ENCODE measurements at regions not wholly inside any gene's neighbourhood (a gene's known extent, or its start where the extent isn't known, plus 50 kb on each side); places are given as distances from the start of the nearest gene placed in this dataset.

DNA sequence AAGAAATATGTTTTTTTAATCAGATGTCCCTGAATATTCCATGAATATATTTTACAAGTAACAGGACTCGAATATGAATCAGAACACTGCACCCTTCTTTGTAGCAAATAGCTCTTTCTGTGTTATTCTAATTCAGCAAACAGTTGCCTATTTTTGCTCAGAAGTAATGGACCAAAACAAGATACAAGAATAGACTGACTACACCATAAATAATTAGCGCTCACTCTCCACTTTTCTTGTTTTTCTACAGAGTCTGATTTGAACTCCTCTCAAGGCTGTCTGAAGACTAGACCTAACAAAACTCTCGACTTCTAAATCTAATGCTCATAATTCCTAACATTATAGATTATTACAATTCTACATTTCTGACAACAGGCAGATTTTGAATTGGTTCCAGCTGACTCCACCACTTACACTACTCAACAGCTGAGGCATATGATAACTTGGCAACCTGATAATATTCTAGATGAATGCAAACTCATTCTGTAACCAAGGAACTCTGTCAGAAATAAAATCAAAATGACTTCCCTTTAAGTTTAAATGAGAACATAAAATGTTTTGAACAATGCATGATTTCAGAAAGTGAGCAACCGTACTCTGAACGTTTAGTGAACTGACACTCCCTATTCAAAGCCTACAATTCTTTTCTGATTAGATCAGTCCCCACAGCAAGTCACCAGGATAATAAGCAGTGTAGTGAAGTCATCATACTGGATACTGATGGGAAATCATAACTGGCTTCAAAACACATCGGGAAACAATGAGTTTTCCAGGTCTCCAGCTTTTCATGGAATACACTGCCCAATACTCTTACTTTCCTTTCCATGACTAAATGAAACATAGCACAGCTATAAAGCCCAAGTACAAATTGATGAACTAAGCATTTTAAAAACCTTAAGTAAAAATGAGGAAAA, 114.2 kb upstream of the BEND6 start (continued):
- TF ChIP-seq, protein P1, sequence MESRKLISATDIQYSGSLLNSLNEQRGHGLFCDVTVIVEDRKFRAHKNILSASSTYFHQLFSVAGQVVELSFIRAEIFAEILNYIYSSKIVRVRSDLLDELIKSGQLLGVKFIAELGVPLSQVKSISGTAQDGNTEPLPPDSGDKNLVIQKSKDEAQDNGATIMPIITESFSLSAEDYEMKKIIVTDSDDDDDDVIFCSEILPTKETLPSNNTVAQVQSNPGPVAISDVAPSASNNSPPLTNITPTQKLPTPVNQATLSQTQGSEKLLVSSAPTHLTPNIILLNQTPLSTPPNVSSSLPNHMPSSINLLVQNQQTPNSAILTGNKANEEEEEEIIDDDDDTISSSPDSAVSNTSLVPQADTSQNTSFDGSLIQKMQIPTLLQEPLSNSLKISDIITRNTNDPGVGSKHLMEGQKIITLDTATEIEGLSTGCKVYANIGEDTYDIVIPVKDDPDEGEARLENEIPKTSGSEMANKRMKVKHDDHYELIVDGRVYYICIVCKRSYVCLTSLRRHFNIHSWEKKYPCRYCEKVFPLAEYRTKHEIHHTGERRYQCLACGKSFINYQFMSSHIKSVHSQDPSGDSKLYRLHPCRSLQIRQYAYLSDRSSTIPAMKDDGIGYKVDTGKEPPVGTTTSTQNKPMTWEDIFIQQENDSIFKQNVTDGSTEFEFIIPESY (IDR thresholded peaks at IDR 0.05; ENCODE audit: extremely low read depth, insufficient replicate concordance, low read length), result no peak
- TF ChIP-seq ZFX (IDR thresholded peaks at IDR 0.05) (no peak), FOSL1 (IDR thresholded peaks at IDR 0.05; ENCODE audit: low read depth) (peak; percentile 56; the same call in 1 of the 2 replicates)
- TF ChIP-seq, protein P2, sequence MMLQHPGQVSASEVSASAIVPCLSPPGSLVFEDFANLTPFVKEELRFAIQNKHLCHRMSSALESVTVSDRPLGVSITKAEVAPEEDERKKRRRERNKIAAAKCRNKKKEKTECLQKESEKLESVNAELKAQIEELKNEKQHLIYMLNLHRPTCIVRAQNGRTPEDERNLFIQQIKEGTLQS (IDR thresholded peaks at IDR 0.05), result 0 out of 2 replicates have a peak, but pooled peaks have one; percentile 19

DNA sequence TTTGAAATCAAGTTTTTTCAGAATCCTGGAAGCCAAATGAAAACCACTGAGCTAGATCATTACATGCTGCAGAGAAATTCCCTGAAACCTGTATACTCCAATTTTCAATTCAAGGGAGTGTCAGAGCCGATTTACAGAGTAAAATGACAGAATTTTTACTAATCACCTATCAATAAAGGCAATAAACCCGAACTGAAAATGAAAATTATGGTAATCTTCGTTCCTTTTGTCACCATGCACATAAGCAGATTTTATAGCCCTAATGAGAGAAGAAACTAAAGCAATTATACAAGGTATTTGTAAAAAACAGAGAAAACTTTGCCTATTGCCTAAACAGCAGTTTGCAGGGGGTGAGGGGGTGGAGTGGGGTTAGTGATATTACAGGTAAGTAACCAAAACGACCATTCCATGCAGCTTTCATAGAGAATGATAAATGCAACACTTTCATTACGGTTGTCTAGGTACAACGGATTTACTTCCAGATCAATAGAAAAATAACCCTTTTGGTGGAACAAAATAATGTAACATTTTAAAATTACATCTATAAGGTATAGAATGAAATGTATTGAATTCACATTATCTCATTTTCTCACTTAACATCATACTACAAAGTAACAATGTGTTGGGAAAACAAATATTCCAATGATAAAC, 115.2 kb upstream of the BEND6 start:
- POLR2A ChIA-PET, result no interaction called here
- H3K79me2 ChIP-seq (ENCODE audit: insufficient read depth, low read length), result peaks cover 83% of the 10 kb centered on the region
- TF ChIP-seq ELF1 (IDR thresholded peaks at IDR 0.05; ENCODE audit: borderline replicate concordance, low read depth) (no peak), POLR2AphosphoS5 (IDR thresholded peaks at IDR 0.05; ENCODE audit: low read depth, low read length) (no peak), POLR2A (IDR thresholded peaks at IDR 0.05; ENCODE audit: borderline replicate concordance, extremely low read depth, insufficient read depth, insufficient read length) (no peak), FOSL1 (IDR thresholded peaks at IDR 0.05; ENCODE audit: low read depth) (no peak), EGR1 (IDR thresholded peaks at IDR 0.05; ENCODE audit: low read depth) (no peak), ZNF274 (IDR thresholded peaks at IDR 0.05; ENCODE audit: low read depth, low read length) (no peak), SRF (IDR thresholded peaks at IDR 0.05; ENCODE audit: low read depth) (no peak), EZH2phosphoT487 (IDR thresholded peaks at IDR 0.05; ENCODE audit: borderline replicate concordance) (no peak), SP1 (IDR thresholded peaks at IDR 0.05; ENCODE audit: low read depth) (no peak), ZFX (IDR thresholded peaks at IDR 0.05) (no peak), RAD21 (IDR thresholded peaks at IDR 0.05; ENCODE audit: low read depth) (no peak), EZH2 (IDR thresholded peaks at IDR 0.05) (no peak), CEBPB (IDR thresholded peaks at IDR 0.05; ENCODE audit: low read depth) (no peak)
- TF ChIP-seq, protein P3, sequence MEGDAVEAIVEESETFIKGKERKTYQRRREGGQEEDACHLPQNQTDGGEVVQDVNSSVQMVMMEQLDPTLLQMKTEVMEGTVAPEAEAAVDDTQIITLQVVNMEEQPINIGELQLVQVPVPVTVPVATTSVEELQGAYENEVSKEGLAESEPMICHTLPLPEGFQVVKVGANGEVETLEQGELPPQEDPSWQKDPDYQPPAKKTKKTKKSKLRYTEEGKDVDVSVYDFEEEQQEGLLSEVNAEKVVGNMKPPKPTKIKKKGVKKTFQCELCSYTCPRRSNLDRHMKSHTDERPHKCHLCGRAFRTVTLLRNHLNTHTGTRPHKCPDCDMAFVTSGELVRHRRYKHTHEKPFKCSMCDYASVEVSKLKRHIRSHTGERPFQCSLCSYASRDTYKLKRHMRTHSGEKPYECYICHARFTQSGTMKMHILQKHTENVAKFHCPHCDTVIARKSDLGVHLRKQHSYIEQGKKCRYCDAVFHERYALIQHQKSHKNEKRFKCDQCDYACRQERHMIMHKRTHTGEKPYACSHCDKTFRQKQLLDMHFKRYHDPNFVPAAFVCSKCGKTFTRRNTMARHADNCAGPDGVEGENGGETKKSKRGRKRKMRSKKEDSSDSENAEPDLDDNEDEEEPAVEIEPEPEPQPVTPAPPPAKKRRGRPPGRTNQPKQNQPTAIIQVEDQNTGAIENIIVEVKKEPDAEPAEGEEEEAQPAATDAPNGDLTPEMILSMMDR (IDR thresholded peaks at IDR 0.05 in 2 of 3, conservative IDR thresholded peaks at IDR 0.05 in 1 of 3; ENCODE audit: borderline replicate concordance in 1 of 3, insufficient read depth in 1 of 3, low read depth in 2 of 3, low read length in 2 of 3), result no peak
- TF ChIP-seq, protein P1 (IDR thresholded peaks at IDR 0.05; ENCODE audit: extremely low read depth, insufficient replicate concordance, low read length), result no peak
- TF ChIP-seq, protein P2 (IDR thresholded peaks at IDR 0.05), result no peak

More for the DNA sequence above, 115.2 kb upstream of the BEND6 start:
- no peaks in the 10 kb centered on the region for H3K9me3 ChIP-seq (ENCODE audit: control insufficient read depth in 1 of 2, insufficient read depth in 1 of 2, low read depth in 1 of 2, low read length in 2 of 2)
- no peak overlapping the region for H3K27ac ChIP-seq (ENCODE audit: low read depth, low read length)
- DNase-seq (ENCODE audit: low read depth, low spot score) (no peak), ATAC-seq (no peak)
- H3K4me2 ChIP-seq (ENCODE audit: low read length), result peak overlapping the region; percentile 21; the same call in 1 of the 2 replicates
- no peaks in the 10 kb centered on the region; the same call in 1 of the 2 replicates for H4K20me1 ChIP-seq (ENCODE audit: insufficient read depth)
- CTCF ChIA-PET, result no interaction called here
- H3K4me3 ChIP-seq (replicated peaks in 1 of 2; ENCODE audit: low read depth in 1 of 2, low read length in 2 of 2), result no peak overlapping the region
- RAD21 ChIA-PET (ENCODE audit: low non-redundant PET in 1 of 2, low total read pairs in 2 of 2, uncharacterized antibody in 2 of 2, unreplicated experiment in 2 of 2), result no interaction called here
- intact Hi-C loops (cut with micrococcal nuclease), result loop anchor here (5.0 to 10.0 kb wide), 3 partner anchors 82 to 295 kb away; no protein-coding TSS in a partner anchor
- no peaks in the 10 kb centered on the region for H3K36me3 ChIP-seq (ENCODE audit: control insufficient read depth in 1 of 2, insufficient read depth in 2 of 2, low read length in 2 of 2)
- BruUV-seq (replicated peaks), result no TSS peak
- no peak overlapping the region for H2AFZ ChIP-seq (ENCODE audit: low read depth, low read length, poor library complexity, severe bottlenecking)
- no peaks in the 10 kb centered on the region for H3K9me2 ChIP-seq (ENCODE audit: insufficient read depth)
- H3K27me3 ChIP-seq (ENCODE audit: insufficient read depth, low read length), result no peaks in the 10 kb centered on the region
- H3K4me1 ChIP-seq (ENCODE audit: control insufficient read depth in 1 of 2, insufficient read depth in 2 of 2, low read length in 2 of 2), result peaks cover 31 to 43% of the 10 kb centered on the region in 2 experiments
- H3K9ac ChIP-seq (ENCODE audit: low read length), result no peak overlapping the region
